GM12865 (cell line): ENCODE measurements at regions not wholly inside any gene's neighbourhood (a gene's known extent, or its start where the extent isn't known, plus 50 kb on each side); places are given as distances from the start of the nearest gene placed in this dataset.

Experiments used
- DNase-seq: peaks from one replicate; pipeline ENCODE4 v3.0.0; 2010; ENCODE audit warnings: low read depth
- H3K4me3 ChIP-seq: 2 replicates; pipeline ENCODE4 v1.5.1; 2011; ENCODE audit warnings: mild to moderate bottlenecking, low read depth, low read length, control low read depth
- CTCF ChIP-seq: IDR thresholded peaks from 2 replicates; pipeline ENCODE4 v1.5.1; 2011; ENCODE audit warnings: low read length, control low read depth, low read depth, inconsistent platforms; ENCODE audit not compliant: insufficient read depth; ENCODE audit errors: missing control alignments

GRCh38 chr15:57820119-57820518 is 113.6 kb downstream of the POLR2M start:
- H3K4me3 ChIP-seq = no peak overlapping the region
- no peak for TF ChIP-seq CTCF
- no peak for DNase-seq

- TF ChIP-seq CTCF = no peak
- DNase-seq = no peak
- H3K4me3 ChIP-seq = no peak overlapping the region
Observed at GRCh38 chr15:57821826-57822225, 115.3 kb downstream of the POLR2M start.

GRCh38 chr15:57823325-57823882 is 116.9 kb downstream of the POLR2M start:
- no peak for DNase-seq
- no peak overlapping the region for H3K4me3 ChIP-seq
- no peak for TF ChIP-seq CTCF

GRCh38 chr15:57824186-57824585 is 117.7 kb downstream of the POLR2M start:
- TF ChIP-seq CTCF = no peak
- no peak for DNase-seq
- H3K4me3 ChIP-seq = no peak overlapping the region

GRCh38 chr15:57827021-57827420 is 120.5 kb downstream of the POLR2M start:
- H3K4me3 ChIP-seq = no peak overlapping the region
- peak; percentile 30 for DNase-seq
- TF ChIP-seq CTCF = no peak

- no peak overlapping the region for H3K4me3 ChIP-seq
- TF ChIP-seq CTCF = no peak
- no peak for DNase-seq
Observed at GRCh38 chr15:57827971-57828370, 121.5 kb downstream of the POLR2M start.

GRCh38 chr15:57832183-57832582 is 125.7 kb downstream of the POLR2M start:
- no peak overlapping the region for H3K4me3 ChIP-seq
- DNase-seq = no peak
- no peak for TF ChIP-seq CTCF
